ENCODE measurements at regions not wholly inside any gene's neighbourhood (a gene's known extent, or its start where the extent isn't known, plus 50 kb on each side); places are given as distances from the start of the nearest gene placed in this dataset.

GRCh38 chr7:17005271-17005670, 123.5 kb upstream of the AGR3 start:
- no peaks in the 10 kb centered on the region for H4K20me1 ChIP-seq (ENCODE audit: control insufficient read depth, insufficient read depth, insufficient read length)
- H3K9me3 ChIP-seq (ENCODE audit: control insufficient read depth, low read depth, low read length) = no peaks in the 10 kb centered on the region
- H3K27me3 Mint-ChIP-seq (ENCODE audit: low read depth) = no peaks in the 10 kb centered on the region
- H3K79me1 ChIP-seq (ENCODE audit: insufficient read depth, low read depth, low read length, poor library complexity, severe bottlenecking) = no peaks in the 10 kb centered on the region
- H3K4me1 Mint-ChIP-seq = no peaks in the 10 kb centered on the region
- H3K4me2 ChIP-seq (ENCODE audit: insufficient read depth, insufficient read length, low read length) = no peak overlapping the region
- no peak overlapping the region for H3T11ph ChIP-seq (ENCODE audit: low read length)
- H3K4me1 ChIP-seq (ENCODE audit: insufficient read depth, low read length) = no peaks in the 10 kb centered on the region
- H4K8ac ChIP-seq (replicated peaks; ENCODE audit: insufficient read length, low read depth, low read length) = no peak overlapping the region
- H3K56ac ChIP-seq (ENCODE audit: insufficient read length, low read depth, low read length) = no peak overlapping the region
- no peak overlapping the region for H3K23ac ChIP-seq (ENCODE audit: insufficient read length, low read depth, low read length)
- no peak overlapping the region for H3K27ac Mint-ChIP-seq
- no peak overlapping the region for H2AK5ac ChIP-seq (ENCODE audit: insufficient read length, low read length)
- no peak overlapping the region for H4K91ac ChIP-seq (ENCODE audit: insufficient read length, low read depth, low read length)
- H3K36me3 Mint-ChIP-seq (ENCODE audit: insufficient read depth in 1 of 3, low read depth in 3 of 3) = peaks cover 0 to 5% (median 4%) of the 10 kb centered on the region in 3 experiments; a peak in 4 of 7 replicates
- no peak overlapping the region for H4K5ac ChIP-seq (ENCODE audit: insufficient read length, low read depth, low read length)
- no peak overlapping the region for H3K4ac ChIP-seq (ENCODE audit: low read depth, low read length)
- H3K23me2 ChIP-seq (ENCODE audit: insufficient read length, low read depth, low read length, poor library complexity, severe bottlenecking) = no peaks in the 10 kb centered on the region
- no peak overlapping the region for H2BK15ac ChIP-seq (ENCODE audit: low read depth, low read length)
- H3K79me2 ChIP-seq (ENCODE audit: insufficient read depth, low read length) = no peaks in the 10 kb centered on the region
- no peak overlapping the region for H3K18ac ChIP-seq (ENCODE audit: insufficient read length, low read depth, low read length)
- no peak overlapping the region for H3K14ac ChIP-seq (ENCODE audit: insufficient read depth, low read length)
- TF ChIP-seq CTCF (conservative IDR thresholded peaks at IDR 0.05) = no peak
- no peak overlapping the region for H3K4me3 Mint-ChIP-seq
- no peak for DNase-seq
- H2BK20ac ChIP-seq (ENCODE audit: low read depth, low read length, poor library complexity, severe bottlenecking) = no peak overlapping the region
- no peak overlapping the region for H3K27ac ChIP-seq (ENCODE audit: insufficient read length, low read depth, low read length)
- H3K27me3 ChIP-seq (ENCODE audit: insufficient read depth, low read length) = no peaks in the 10 kb centered on the region
- H3K9me3 Mint-ChIP-seq = peaks cover 4 to 6% of the 10 kb centered on the region in 2 experiments; a peak in 3 of 5 replicates
- no peak overlapping the region for H2BK120ac ChIP-seq (ENCODE audit: low read depth, low read length, poor library complexity, severe bottlenecking)
- H3K9ac ChIP-seq (ENCODE audit: extremely low read depth, insufficient read length, low read length) = no peak overlapping the region
- H2AFZ ChIP-seq (ENCODE audit: low read length) = no peak overlapping the region
- no CpG with 5 or more reads among the region's 4 CpGs for WGBS (ENCODE audit: extremely low coverage, insufficient read length, low lambda C conversion rate)
- no peak overlapping the region for H2BK5ac ChIP-seq (ENCODE audit: insufficient read length, low read length)
- H2BK12ac ChIP-seq (ENCODE audit: insufficient read length, low read depth, low read length) = no peak overlapping the region
